Neutrophil (primary cell): ENCODE measurements at regions not wholly inside any gene's neighbourhood (a gene's known extent, or its start where the extent isn't known, plus 50 kb on each side); places are given as distances from the start of the nearest gene placed in this dataset.

ENCODE experiments used
- H3K27ac ChIP-seq: fragments of 200-600 bp; sonication (generic); 2 replicates; pipeline ENCODE4 v1.5.1; 2016; ENCODE audit warnings: mild to moderate bottlenecking, moderate library complexity
- H3K27me3 ChIP-seq: fragments of 200-600 bp; sonication (generic); 2 replicates; pipeline ENCODE4 v1.6.0; 2016; ENCODE audit warnings: mild to moderate bottlenecking
- H3K36me3 ChIP-seq: fragments of 200-600 bp; sonication (generic); 2 replicates; pipeline ENCODE4 v1.5.1; 2017
- H3K4me1 ChIP-seq, 2 experiments: fragments of 200-600 bp in 1 of 2; sonication (generic) in 1 of 2; 1 replicate in 1 of 2; 2 replicates in 1 of 2; pipeline versions ENCODE4 v1.5.1 to v1.6.1; 2013 to 2016; ENCODE audit warnings: low read depth in 1 of 2, low read length in 1 of 2, mild to moderate bottlenecking in 1 of 2, moderate library complexity in 1 of 2; ENCODE audit not compliant: control insufficient read depth in 1 of 2, insufficient read depth in 1 of 2
- H3K4me3 ChIP-seq, 2 experiments: fragments of 200-600 bp in 1 of 2; sonication (generic) in 1 of 2; 1 replicate in 1 of 2; 2 replicates in 1 of 2; pipeline ENCODE4 v1.5.1; 2013 to 2016; ENCODE audit warnings: low read depth in 1 of 2, low read length in 1 of 2, mild to moderate bottlenecking in 1 of 2, moderate library complexity in 1 of 2
- H3K9me3 ChIP-seq: fragments of 200-600 bp; sonication (generic); 2 replicates; pipeline ENCODE4 v1.5.1; 2016
- TF ChIP-seq, protein P1 (sequence below): fragments of 200-600 bp; sonication (generic); IDR thresholded peaks from 2 replicates; pipeline ENCODE4 v1.5.1; 2016; ENCODE audit warnings: antibody characterized with exemption

DNA sequence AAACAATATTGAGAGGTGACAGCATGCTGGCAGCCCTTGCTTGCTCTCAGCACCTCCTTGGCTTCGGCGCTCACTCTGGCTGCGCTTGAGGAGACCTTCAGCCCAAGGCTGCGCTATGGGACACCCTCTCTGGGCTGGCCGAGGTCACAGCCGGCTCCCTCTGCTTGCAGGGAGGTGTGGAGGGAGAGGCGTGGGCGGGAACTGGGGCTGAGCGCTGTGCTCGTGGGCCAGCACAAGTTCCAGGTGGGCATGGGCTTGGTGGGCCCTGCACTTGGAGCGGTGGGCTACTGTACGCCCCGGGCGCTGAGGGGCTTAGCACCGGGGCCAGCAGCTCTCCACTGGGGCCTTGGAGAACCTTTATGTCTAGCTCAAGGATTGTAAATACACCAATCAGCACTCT is 1613.8 kb upstream of the IGFBP7 start:
- H3K27ac ChIP-seq, result no peak overlapping the region
- no peaks in the 10 kb centered on the region for H3K36me3 ChIP-seq
- no peaks in the 10 kb centered on the region for H3K4me1 ChIP-seq
- no peaks in the 10 kb centered on the region for H3K9me3 ChIP-seq
- no peak overlapping the region for H3K4me3 ChIP-seq
- no peaks in the 10 kb centered on the region for H3K27me3 ChIP-seq
- TF ChIP-seq, protein P1, sequence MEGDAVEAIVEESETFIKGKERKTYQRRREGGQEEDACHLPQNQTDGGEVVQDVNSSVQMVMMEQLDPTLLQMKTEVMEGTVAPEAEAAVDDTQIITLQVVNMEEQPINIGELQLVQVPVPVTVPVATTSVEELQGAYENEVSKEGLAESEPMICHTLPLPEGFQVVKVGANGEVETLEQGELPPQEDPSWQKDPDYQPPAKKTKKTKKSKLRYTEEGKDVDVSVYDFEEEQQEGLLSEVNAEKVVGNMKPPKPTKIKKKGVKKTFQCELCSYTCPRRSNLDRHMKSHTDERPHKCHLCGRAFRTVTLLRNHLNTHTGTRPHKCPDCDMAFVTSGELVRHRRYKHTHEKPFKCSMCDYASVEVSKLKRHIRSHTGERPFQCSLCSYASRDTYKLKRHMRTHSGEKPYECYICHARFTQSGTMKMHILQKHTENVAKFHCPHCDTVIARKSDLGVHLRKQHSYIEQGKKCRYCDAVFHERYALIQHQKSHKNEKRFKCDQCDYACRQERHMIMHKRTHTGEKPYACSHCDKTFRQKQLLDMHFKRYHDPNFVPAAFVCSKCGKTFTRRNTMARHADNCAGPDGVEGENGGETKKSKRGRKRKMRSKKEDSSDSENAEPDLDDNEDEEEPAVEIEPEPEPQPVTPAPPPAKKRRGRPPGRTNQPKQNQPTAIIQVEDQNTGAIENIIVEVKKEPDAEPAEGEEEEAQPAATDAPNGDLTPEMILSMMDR, result no peak

DNA sequence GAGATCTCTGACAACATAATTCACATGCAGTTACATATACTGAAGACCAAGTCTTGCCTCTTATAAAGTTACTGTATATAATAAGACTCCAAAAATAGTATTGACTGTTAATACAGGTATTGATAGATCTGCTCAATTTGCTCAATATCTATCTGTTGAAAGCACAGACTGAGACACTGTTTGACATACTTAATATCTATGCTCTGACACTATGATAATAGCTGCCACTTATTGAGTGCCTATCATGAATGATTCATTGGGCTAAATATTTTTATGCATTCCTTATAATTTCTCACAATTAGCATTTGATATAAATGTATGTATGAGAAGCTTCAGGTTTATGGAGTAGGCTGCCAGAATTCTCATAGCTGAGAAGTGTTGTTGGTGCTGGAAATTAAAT is 1600.9 kb upstream of the IGFBP7 start:
- TF ChIP-seq, protein P1, result no peak
- Histone ChIP-seq H3K27me3 (no peaks in the 10 kb centered on the region), H3K9me3 (no peaks in the 10 kb centered on the region), H3K36me3 (no peaks in the 10 kb centered on the region), H3K4me1 (no peaks in the 10 kb centered on the region), H3K27ac (no peak overlapping the region), H3K4me3 (no peak overlapping the region)

DNA sequence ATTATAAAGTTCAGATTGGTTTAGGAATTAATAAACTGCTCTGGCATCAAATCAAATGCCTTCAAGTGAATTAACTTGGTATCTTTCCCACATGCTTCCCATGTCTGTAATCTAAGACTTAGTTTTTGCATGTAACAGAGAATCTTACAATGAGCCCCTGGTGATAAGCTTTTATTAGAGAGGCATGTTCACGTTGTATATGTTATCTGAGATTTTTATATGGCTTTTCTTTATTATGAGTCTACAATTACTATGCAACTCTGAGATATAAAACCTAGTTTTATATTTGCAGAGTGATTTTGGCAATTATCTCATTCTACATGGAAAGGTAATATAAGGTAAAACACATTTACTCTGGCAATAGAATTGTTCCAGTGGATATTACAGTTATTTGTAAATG is 1578.4 kb upstream of the IGFBP7 start:
- H3K4me1 ChIP-seq, result no peaks in the 10 kb centered on the region
- no peak overlapping the region for H3K4me3 ChIP-seq
- TF ChIP-seq, protein P1, result no peak
- no peaks in the 10 kb centered on the region for H3K27me3 ChIP-seq
- H3K9me3 ChIP-seq, result no peaks in the 10 kb centered on the region
- H3K27ac ChIP-seq, result no peak overlapping the region
- H3K36me3 ChIP-seq, result no peaks in the 10 kb centered on the region

DNA sequence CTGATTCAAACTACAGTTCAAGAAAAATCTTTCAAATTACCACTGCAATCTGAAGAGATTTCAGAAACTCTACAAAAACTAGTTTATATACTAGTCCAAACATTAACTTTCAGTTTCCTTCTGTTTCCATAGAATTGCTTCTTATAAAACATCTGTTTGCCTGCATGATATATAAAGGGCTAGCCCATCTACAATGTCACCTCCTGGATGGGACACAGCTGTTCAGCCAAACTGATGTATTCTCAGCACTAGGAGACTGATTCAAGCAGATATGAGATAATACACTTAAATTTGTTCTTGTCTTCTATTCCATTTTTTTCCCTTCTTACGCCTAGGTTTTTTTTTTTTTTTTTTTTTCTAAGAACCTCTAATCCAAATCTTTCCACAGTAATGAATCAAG is 1569.7 kb upstream of the IGFBP7 start:
- Histone ChIP-seq H3K27ac (no peak overlapping the region), H3K4me3 (no peak overlapping the region), H3K36me3 (no peaks in the 10 kb centered on the region), H3K9me3 (no peaks in the 10 kb centered on the region), H3K4me1 (no peaks in the 10 kb centered on the region), H3K27me3 (no peaks in the 10 kb centered on the region)
- TF ChIP-seq, protein P1, result no peak

DNA sequence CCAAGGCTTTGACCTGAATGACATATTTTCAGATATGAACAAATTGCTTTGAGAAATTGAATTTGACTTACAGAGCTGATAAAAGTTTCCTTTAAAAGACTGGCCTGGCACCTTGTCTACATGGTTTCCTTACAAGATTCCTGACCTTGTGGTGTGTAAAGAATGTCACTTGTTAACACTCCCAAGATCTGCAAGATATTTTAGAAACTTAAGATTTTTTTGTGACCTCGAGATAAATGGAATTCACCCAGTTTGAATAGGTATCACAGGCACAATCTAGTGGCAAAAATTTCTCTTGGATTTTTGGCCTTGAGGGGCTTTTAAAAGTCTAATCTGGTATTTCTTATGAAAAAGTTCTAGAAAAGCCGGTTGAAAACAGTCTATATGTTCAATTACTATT is 1568.9 kb upstream of the IGFBP7 start:
- Histone ChIP-seq H3K4me3 (no peak overlapping the region), H3K27ac (no peak overlapping the region), H3K27me3 (no peaks in the 10 kb centered on the region), H3K4me1 (no peaks in the 10 kb centered on the region), H3K9me3 (no peaks in the 10 kb centered on the region), H3K36me3 (no peaks in the 10 kb centered on the region)
- TF ChIP-seq, protein P1, result no peak

DNA sequence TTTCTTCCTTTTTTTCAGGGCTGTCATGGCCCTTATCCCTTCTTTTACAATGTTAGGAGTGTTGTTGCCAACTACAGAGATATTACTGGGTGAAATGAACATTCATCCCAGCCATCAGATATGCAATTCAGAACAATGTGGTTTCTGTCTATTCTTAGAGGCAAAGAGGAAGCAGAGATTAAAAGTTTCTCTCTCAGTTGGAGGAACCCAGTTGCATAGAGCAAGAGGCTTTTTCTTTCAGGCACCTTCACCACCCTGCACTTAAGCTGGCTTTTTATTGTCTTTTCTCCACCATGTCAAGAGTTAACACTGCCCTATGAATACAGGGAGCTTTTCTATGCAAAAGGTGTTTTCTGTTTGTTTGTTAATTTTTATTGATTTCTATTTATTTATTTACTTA is 1559.6 kb upstream of the IGFBP7 start:
- Histone ChIP-seq H3K27ac (no peak overlapping the region), H3K4me3 (no peak overlapping the region), H3K36me3 (no peaks in the 10 kb centered on the region), H3K4me1 (no peaks in the 10 kb centered on the region), H3K9me3 (no peaks in the 10 kb centered on the region), H3K27me3 (no peaks in the 10 kb centered on the region)
- TF ChIP-seq, protein P1, result no peak
